IMR-90 (cell line): ENCODE measurements at regions not wholly inside any gene's neighbourhood (a gene's known extent, or its start where the extent isn't known, plus 50 kb on each side); places are given as distances from the start of the nearest gene placed in this dataset.
A peak's percentile ranks its signal among the peaks of the same experiment; 100 is the strongest.

Source experiments
- ATAC-seq: fragments of 200-7000 bp; cut with Tn5 transposase; 2 replicates; pipeline ENCODE4 v1.9.1; 2020; ENCODE audit warnings: low read depth, mild to moderate bottlenecking, moderate library complexity
- BruUV-seq: library from RNA; stranded (reverse); fragments of 400-500 nt; replicated peaks from 2 replicates; lab custom pipeline; 2021; lab: Mats Ljungman, UMichigan
- CTCF ChIA-PET: fragments of 300-600 bp; formaldehyde crosslinking; extraction: SDS; loops from one replicate; lab custom pipeline; 2021; ENCODE audit warnings: antibody characterized with exemption; lab: Yijun Ruan, JAX
- POLR2A ChIA-PET: fragments of 300-600 bp; sonication (Branson Sonifier 250); formaldehyde crosslinking; loops from one replicate; lab custom pipeline; 2022; ENCODE audit warnings: antibody characterized with exemption; ENCODE audit not compliant: unreplicated experiment; lab: Charles Lee
- DNase-seq: peaks from one replicate; pipeline ENCODE4 v3.0.0; 2013
- H2AFZ ChIP-seq: replicated peaks from 2 replicates; pipeline ENCODE3; 2013; ENCODE audit warnings: low read length, mild to moderate bottlenecking; ENCODE audit not compliant: poor library complexity
- H2AK5ac ChIP-seq: 2 replicates; pipeline ENCODE4 v1.6.1; 2013; ENCODE audit warnings: low read depth, low read length, inconsistent platforms
- H2AK9ac ChIP-seq: replicated peaks from 2 replicates; pipeline ENCODE3; 2013; ENCODE audit warnings: mild to moderate bottlenecking, low read depth, low read length, moderate library complexity; ENCODE audit not compliant: poor library complexity
- H2BK120ac ChIP-seq: 2 replicates; pipeline ENCODE4 v1.6.1; 2013; ENCODE audit warnings: low read depth, low read length, inconsistent platforms
- H2BK15ac ChIP-seq: 3 replicates; pipeline ENCODE4 v1.6.1; 2013; ENCODE audit warnings: low read depth, low read length, inconsistent platforms
- H2BK20ac ChIP-seq: 2 replicates; pipeline ENCODE4 v1.6.1; 2013; ENCODE audit warnings: low read depth, mild to moderate bottlenecking, inconsistent platforms, low read length, moderate library complexity
- H2BK5ac ChIP-seq: 2 replicates; pipeline ENCODE4 v1.6.1; 2013; ENCODE audit warnings: mild to moderate bottlenecking, low read depth, low read length, inconsistent platforms; ENCODE audit not compliant: poor library complexity, severe bottlenecking
- H3K14ac ChIP-seq: replicated peaks from 2 replicates; pipeline ENCODE4 v1.6.1; 2013; ENCODE audit warnings: low read depth, low read length, inconsistent platforms
- H3K18ac ChIP-seq: 2 replicates; pipeline ENCODE4 v1.6.1; 2013; ENCODE audit warnings: low read depth, low read length, control low read depth
- H3K23ac ChIP-seq: 2 replicates; pipeline ENCODE4 v1.6.1; 2013; ENCODE audit warnings: low read depth, low read length, inconsistent platforms
- H3K27ac ChIP-seq: 2 replicates; pipeline ENCODE4 v1.5.1; 2013; ENCODE audit warnings: mild to moderate bottlenecking, control low read depth, low read length; ENCODE audit not compliant: insufficient read depth
- H3K27me3 ChIP-seq: 2 replicates; pipeline ENCODE4 v1.6.1; 2013; ENCODE audit warnings: low read length; ENCODE audit not compliant: control insufficient read depth, insufficient read depth
- H3K36me3 ChIP-seq: 2 replicates; pipeline ENCODE4 v1.6.1; 2013; ENCODE audit warnings: low read length, mixed read lengths; ENCODE audit not compliant: control insufficient read depth, insufficient read depth
- H3K4ac ChIP-seq: 2 replicates; pipeline ENCODE4 v1.6.1; 2013; ENCODE audit warnings: low read depth, low read length, inconsistent platforms
- H3K4me1 ChIP-seq: 2 replicates; pipeline ENCODE4 v1.6.1; 2013; ENCODE audit warnings: low read length, mixed read lengths; ENCODE audit not compliant: control insufficient read depth, insufficient read depth
- H3K4me2 ChIP-seq: 2 replicates; pipeline ENCODE4 v1.6.1; 2013; ENCODE audit warnings: low read depth, mild to moderate bottlenecking, control low read depth, low read length, moderate library complexity
- H3K4me3 ChIP-seq: 2 replicates; pipeline ENCODE4 v1.5.1; 2013; ENCODE audit warnings: low read depth, mild to moderate bottlenecking, control low read depth, low read length, moderate library complexity; ENCODE audit not compliant: insufficient read depth
- H3K56ac ChIP-seq: 2 replicates; pipeline ENCODE4 v1.6.1; 2013; ENCODE audit warnings: low read length, inconsistent platforms; ENCODE audit not compliant: insufficient read depth; ENCODE audit errors: extremely low read depth
- H3K79me1 ChIP-seq, 2 experiments: 2 replicates each; pipeline ENCODE4 v1.6.1; 2013; ENCODE audit warnings: low read length in 2 of 2, inconsistent platforms in 1 of 2, low read depth in 1 of 2
- H3K9ac ChIP-seq: 2 replicates; pipeline ENCODE4 v1.6.1; 2013; ENCODE audit warnings: low read depth, low read length, control low read depth
- H3K9me1 ChIP-seq: 2 replicates; pipeline ENCODE4 v1.6.1; 2013; ENCODE audit warnings: low read length, inconsistent platforms; ENCODE audit not compliant: insufficient read depth
- H3K9me3 ChIP-seq: 2 replicates; pipeline ENCODE4 v1.6.1; 2013; ENCODE audit warnings: low read length; ENCODE audit not compliant: control insufficient read depth, insufficient read depth
- H4K20me1 ChIP-seq: 2 replicates; pipeline ENCODE4 v1.6.1; 2013; ENCODE audit warnings: low read length, inconsistent platforms; ENCODE audit not compliant: insufficient read depth
- H4K5ac ChIP-seq: 2 replicates; pipeline ENCODE4 v1.6.1; 2013; ENCODE audit warnings: mild to moderate bottlenecking, low read depth, low read length, control low read depth
- H4K8ac ChIP-seq, 2 experiments: 2 replicates each; pipeline ENCODE4 v1.6.1; 2013; ENCODE audit warnings: low read depth in 2 of 2, low read length in 2 of 2, control low read depth in 1 of 2, inconsistent platforms in 1 of 2
- H4K91ac ChIP-seq: 2 replicates; pipeline ENCODE4 v1.6.1; 2013; ENCODE audit warnings: low read depth, low read length, inconsistent platforms; ENCODE audit not compliant: insufficient read depth
- BHLHE40 ChIP-seq: fragments of 150-350 bp; IDR thresholded peaks from 2 replicates; pipeline ENCODE4 v1.6.1; 2016; ENCODE audit warnings: mild to moderate bottlenecking, low read depth, low read length
- CEBPB ChIP-seq: IDR thresholded peaks from 2 replicates; pipeline ENCODE4 v1.6.1; 2012; ENCODE audit warnings: low read depth, low read length, improper control_type of control experiment
- CHD1 ChIP-seq: IDR thresholded peaks from 2 replicates; pipeline ENCODE4 v1.6.1; 2012; ENCODE audit warnings: low read depth, low read length, improper control_type of control experiment
- ELK1 ChIP-seq: fragments of 150-350 bp; IDR thresholded peaks from 2 replicates; pipeline ENCODE4 v1.6.1; 2016; ENCODE audit warnings: low read depth, mild to moderate bottlenecking, low read length, moderate library complexity, borderline replicate concordance
- FOS ChIP-seq: fragments of 150-350 bp; IDR thresholded peaks from 2 replicates; pipeline ENCODE4 v1.6.1; 2016; ENCODE audit warnings: low read depth, low read length
- MAFK ChIP-seq: IDR thresholded peaks from 2 replicates; pipeline ENCODE4 v1.6.1; 2012; ENCODE audit warnings: low read depth, low read length, improper control_type of control experiment
- MAZ ChIP-seq: IDR thresholded peaks from 2 replicates; pipeline ENCODE4 v1.6.1; 2012; ENCODE audit warnings: low read depth, mild to moderate bottlenecking, low read length, improper control_type of control experiment, moderate library complexity, borderline replicate concordance
- MXI1 ChIP-seq: IDR thresholded peaks from 2 replicates; pipeline ENCODE4 v1.6.1; 2012; ENCODE audit warnings: low read depth, mild to moderate bottlenecking, low read length, moderate library complexity, borderline replicate concordance
- NFE2L2 ChIP-seq: fragments of 150-350 bp; IDR thresholded peaks from 2 replicates; pipeline ENCODE4 v1.6.1; 2016; ENCODE audit warnings: low read depth, mild to moderate bottlenecking, low read length
- POLR2A ChIP-seq: IDR thresholded peaks from 2 replicates; pipeline ENCODE4 v1.6.1; 2012; ENCODE audit warnings: mild to moderate bottlenecking, low read depth, low read length
- RAD21 ChIP-seq: IDR thresholded peaks from 2 replicates; pipeline ENCODE4 v1.6.1; 2012; ENCODE audit warnings: low read length, improper control_type of control experiment
- RCOR1 ChIP-seq: IDR thresholded peaks from 2 replicates; pipeline ENCODE4 v1.6.1; 2012; ENCODE audit warnings: mild to moderate bottlenecking, low read length, improper control_type of control experiment; ENCODE audit not compliant: insufficient replicate concordance
- RFX5 ChIP-seq: IDR thresholded peaks from 2 replicates; pipeline ENCODE4 v1.8.0; 2012; ENCODE audit warnings: low read depth, mild to moderate bottlenecking, low read length, moderate library complexity
- SMC3 ChIP-seq: fragments of 150-350 bp; IDR thresholded peaks from 2 replicates; pipeline ENCODE4 v1.6.1; 2016; ENCODE audit warnings: low read depth, mild to moderate bottlenecking, antibody characterized with exemption, low read length, moderate library complexity
- USF2 ChIP-seq: fragments of 150-350 bp; IDR thresholded peaks from 2 replicates; pipeline ENCODE4 v1.6.1; 2017; ENCODE audit warnings: mild to moderate bottlenecking, antibody characterized with exemption, low read length, low read depth
- WGBS, 2 experiments: methylation state at CpG; one replicate each; pipeline versions ENCODE4 v1.1.5 to v1.1.7; 2013; ENCODE audit warnings: missing lambda C conversion rate in 2 of 2; ENCODE audit not compliant: insufficient read length in 1 of 2; ENCODE audit errors: extremely low coverage in 2 of 2; 5-methylcytosine and 5-hydroxymethylcytosine counted together
- dilution Hi-C: fragments of 300-500 bp; cut with HindIII; formaldehyde crosslinking; loops from one replicate; pipeline ENCODE4 v1.14.3; 2018; ENCODE audit warnings: low sequenced_read_pairs; ENCODE audit not compliant: unreplicated experiment
- in situ Hi-C: fragments of 300-500 bp; cut with MboI; formaldehyde crosslinking; loops from 3 replicates; pipeline ENCODE4 v1.14.3; 2019; ENCODE audit warnings: low sequenced_read_pairs, inconsistent platforms, mixed read lengths
- intact Hi-C: fragments of 100-400 bp; cut with micrococcal nuclease; formaldehyde crosslinking; loops from 2 replicates; pipeline ENCODE4 v1.10.0; 2022
- TF ChIP-seq, protein P1 (sequence below): conservative IDR thresholded peaks from 2 replicates; pipeline ENCODE4 v1.5.1; 2012; ENCODE audit warnings: mild to moderate bottlenecking, low read depth, low read length, improper control_type of control experiment

GRCh38 chr15:95202569-95203349 lies 971.4 kb downstream of the MCTP2 start:
- Histone ChIP-seq H3K4ac (no peak overlapping the region), H4K8ac (no peak overlapping the region), H3K9ac (no peak overlapping the region), H3K27me3 (no peaks in the 10 kb centered on the region), H2AFZ (no peak overlapping the region), H2BK5ac (no peak overlapping the region), H2BK15ac (no peak overlapping the region), H2BK120ac (no peak overlapping the region), H3K4me1 (no peaks in the 10 kb centered on the region), H3K4me2 (no peak overlapping the region), H4K5ac (no peak overlapping the region), H3K9me1 (no peaks in the 10 kb centered on the region), H3K9me3 (no peaks in the 10 kb centered on the region), H2AK9ac (no peak overlapping the region), H3K23ac (no peak overlapping the region), H3K14ac (no peak overlapping the region), H3K18ac (no peak overlapping the region), H2BK20ac (no peak overlapping the region), H2AK5ac (no peak overlapping the region), H4K91ac (no peak overlapping the region), H3K56ac (no peak overlapping the region), H3K79me1 (no peaks in the 10 kb centered on the region), H3K27ac (no peak overlapping the region), H3K36me3 (no peaks in the 10 kb centered on the region), H4K20me1 (no peaks in the 10 kb centered on the region), H3K4me3 (no peak overlapping the region)
- no CpG with 5 or more reads among the region's 6 CpGs for WGBS, 2 experiments
- intact Hi-C loops: no loop called here
- no peak for ATAC-seq
- TF ChIP-seq RCOR1 (no peak), ELK1 (no peak), NFE2L2 (no peak), CEBPB (no peak), BHLHE40 (no peak), MAFK (no peak), POLR2A (no peak), FOS (no peak), RFX5 (no peak), USF2 (no peak), MXI1 (no peak), CHD1 (no peak), MAZ (no peak), RAD21 (no peak), SMC3 (no peak)
- TF ChIP-seq, protein P1, sequence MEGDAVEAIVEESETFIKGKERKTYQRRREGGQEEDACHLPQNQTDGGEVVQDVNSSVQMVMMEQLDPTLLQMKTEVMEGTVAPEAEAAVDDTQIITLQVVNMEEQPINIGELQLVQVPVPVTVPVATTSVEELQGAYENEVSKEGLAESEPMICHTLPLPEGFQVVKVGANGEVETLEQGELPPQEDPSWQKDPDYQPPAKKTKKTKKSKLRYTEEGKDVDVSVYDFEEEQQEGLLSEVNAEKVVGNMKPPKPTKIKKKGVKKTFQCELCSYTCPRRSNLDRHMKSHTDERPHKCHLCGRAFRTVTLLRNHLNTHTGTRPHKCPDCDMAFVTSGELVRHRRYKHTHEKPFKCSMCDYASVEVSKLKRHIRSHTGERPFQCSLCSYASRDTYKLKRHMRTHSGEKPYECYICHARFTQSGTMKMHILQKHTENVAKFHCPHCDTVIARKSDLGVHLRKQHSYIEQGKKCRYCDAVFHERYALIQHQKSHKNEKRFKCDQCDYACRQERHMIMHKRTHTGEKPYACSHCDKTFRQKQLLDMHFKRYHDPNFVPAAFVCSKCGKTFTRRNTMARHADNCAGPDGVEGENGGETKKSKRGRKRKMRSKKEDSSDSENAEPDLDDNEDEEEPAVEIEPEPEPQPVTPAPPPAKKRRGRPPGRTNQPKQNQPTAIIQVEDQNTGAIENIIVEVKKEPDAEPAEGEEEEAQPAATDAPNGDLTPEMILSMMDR: no peak
- CTCF ChIA-PET: no interaction called here
- in situ Hi-C loops: no loop called here
- dilution Hi-C loops: no loop called here
- peak; percentile 1 for DNase-seq
- POLR2A ChIA-PET: no interaction called here
- no TSS peak for BruUV-seq
